Lower leg skin (tissue), 3 donors: ENCODE measurements at regions not wholly inside any gene's neighbourhood (a gene's known extent, or its start where the extent isn't known, plus 50 kb on each side); places are given as distances from the start of the nearest gene placed in this dataset.

Experiments used
- CTCF ChIP-seq, 3 donors: fragments of 450-650 bp; IDR thresholded peaks; one replicate each; pipeline ENCODE4 v1.5.1; 2016; ENCODE audit warnings: antibody characterized with exemption in 3 of 3, mild to moderate bottlenecking in 3 of 3, moderate library complexity in 2 of 3
- POLR2A ChIP-seq, 2 donors: fragments of 450-650 bp; IDR thresholded peaks; one replicate each; pipeline ENCODE4 v1.6.1; 2016 to 2017; ENCODE audit warnings: antibody characterized with exemption in 2 of 2, mild to moderate bottlenecking in 1 of 2, moderate library complexity in 1 of 2

GRCh38 chr3:23111797-23112196 is 91.3 kb upstream of the UBE2E2 start:
- TF ChIP-seq CTCF (IDR thresholded peaks at IDR 0.05) (no peak), POLR2A (IDR thresholded peaks at IDR 0.05) (no peak)
